ENCODE measurements at regions not wholly inside any gene's neighbourhood (a gene's known extent, or its start where the extent isn't known, plus 50 kb on each side); places are given as distances from the start of the nearest gene placed in this dataset.

DNA sequence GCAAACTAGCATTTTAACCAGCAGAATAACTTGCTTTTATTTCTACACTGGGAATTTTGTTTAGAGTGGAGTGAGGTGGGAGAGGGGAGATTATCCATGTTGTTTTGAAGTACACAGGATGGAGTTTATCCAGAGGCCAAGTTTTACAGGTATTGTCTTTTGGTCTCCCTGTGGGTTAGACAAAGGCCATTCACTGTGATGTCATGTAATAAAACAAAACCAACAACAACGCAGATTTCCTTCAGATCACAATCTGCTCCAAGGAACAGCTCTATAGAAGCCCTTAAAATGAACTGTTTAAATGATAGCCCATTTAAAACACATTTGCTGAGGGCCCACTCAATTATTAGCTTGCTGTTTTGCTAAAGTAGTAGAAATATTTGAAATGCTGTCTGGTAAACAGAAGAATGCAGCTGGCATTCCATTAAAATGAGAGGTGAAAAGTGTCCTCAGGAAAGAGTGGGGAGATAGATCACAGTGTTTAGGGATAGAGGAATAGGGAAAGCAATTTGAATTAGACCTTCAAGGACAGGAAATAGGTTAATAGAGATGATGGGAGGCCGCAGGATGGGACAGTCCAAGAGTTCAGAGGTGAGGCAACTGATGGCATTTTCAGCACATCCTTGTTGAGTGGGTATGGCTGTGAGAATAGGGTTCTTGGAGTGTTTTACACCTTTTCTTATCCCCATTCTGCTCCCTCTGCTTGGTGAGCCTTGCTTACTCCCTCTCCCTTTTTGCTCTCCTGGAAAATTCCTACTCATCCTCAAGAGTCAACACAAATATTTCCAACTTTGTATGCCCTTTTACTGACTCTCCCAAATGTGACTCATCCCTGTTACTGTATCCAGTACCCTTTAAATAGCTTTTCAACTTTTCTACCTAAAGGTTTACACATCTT is 140.1 kb upstream of the NR3C1 start:
- no peaks in the 10 kb centered on the region for H3K27me3 ChIP-seq
- no peak overlapping the region for H3K4me3 ChIP-seq
- H3K4me1 ChIP-seq, result no peaks in the 10 kb centered on the region
- H3K9me3 ChIP-seq, result peaks cover 0 to 11% of the 10 kb centered on the region in 2 donors
- no peak for DNase-seq (ENCODE audit: low spot score in 2 of 2)
- intact Hi-C loops (cut with DNase I), result no loop called here
- TF ChIP-seq, protein P1, sequence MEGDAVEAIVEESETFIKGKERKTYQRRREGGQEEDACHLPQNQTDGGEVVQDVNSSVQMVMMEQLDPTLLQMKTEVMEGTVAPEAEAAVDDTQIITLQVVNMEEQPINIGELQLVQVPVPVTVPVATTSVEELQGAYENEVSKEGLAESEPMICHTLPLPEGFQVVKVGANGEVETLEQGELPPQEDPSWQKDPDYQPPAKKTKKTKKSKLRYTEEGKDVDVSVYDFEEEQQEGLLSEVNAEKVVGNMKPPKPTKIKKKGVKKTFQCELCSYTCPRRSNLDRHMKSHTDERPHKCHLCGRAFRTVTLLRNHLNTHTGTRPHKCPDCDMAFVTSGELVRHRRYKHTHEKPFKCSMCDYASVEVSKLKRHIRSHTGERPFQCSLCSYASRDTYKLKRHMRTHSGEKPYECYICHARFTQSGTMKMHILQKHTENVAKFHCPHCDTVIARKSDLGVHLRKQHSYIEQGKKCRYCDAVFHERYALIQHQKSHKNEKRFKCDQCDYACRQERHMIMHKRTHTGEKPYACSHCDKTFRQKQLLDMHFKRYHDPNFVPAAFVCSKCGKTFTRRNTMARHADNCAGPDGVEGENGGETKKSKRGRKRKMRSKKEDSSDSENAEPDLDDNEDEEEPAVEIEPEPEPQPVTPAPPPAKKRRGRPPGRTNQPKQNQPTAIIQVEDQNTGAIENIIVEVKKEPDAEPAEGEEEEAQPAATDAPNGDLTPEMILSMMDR (IDR thresholded peaks at IDR 0.05), result no peak
- H3K27ac ChIP-seq, result no peak overlapping the region
- H3K36me3 ChIP-seq, result no peaks in the 10 kb centered on the region

DNA sequence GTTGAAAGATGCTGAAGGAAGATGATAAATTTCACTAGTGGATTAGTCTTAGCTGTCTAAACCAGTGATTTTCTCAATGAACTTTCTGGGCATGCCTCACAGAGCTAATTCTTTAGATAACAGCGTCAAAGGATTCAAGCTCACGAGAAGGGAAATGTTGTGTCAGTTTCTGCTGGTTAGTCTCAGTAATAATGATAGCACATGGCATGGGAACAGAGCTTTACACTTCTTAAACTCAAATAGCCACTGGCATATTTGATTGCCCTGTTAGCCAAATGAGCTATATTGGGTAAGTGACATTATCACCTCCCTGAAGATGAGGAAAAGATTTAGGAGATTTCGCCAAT is 139.3 kb upstream of the NR3C1 start:
- no peak overlapping the region for H3K27ac ChIP-seq
- H3K27me3 ChIP-seq, result no peaks in the 10 kb centered on the region
- no peaks in the 10 kb centered on the region for H3K4me1 ChIP-seq
- no peaks in the 10 kb centered on the region for H3K36me3 ChIP-seq
- peaks cover 0 to 11% of the 10 kb centered on the region in 2 donors for H3K9me3 ChIP-seq
- intact Hi-C loops (cut with DNase I), result no loop called here
- no peak overlapping the region for H3K4me3 ChIP-seq
- DNase-seq (ENCODE audit: low spot score in 2 of 2), result no peak
- TF ChIP-seq, protein P1 (IDR thresholded peaks at IDR 0.05), result no peak

DNA sequence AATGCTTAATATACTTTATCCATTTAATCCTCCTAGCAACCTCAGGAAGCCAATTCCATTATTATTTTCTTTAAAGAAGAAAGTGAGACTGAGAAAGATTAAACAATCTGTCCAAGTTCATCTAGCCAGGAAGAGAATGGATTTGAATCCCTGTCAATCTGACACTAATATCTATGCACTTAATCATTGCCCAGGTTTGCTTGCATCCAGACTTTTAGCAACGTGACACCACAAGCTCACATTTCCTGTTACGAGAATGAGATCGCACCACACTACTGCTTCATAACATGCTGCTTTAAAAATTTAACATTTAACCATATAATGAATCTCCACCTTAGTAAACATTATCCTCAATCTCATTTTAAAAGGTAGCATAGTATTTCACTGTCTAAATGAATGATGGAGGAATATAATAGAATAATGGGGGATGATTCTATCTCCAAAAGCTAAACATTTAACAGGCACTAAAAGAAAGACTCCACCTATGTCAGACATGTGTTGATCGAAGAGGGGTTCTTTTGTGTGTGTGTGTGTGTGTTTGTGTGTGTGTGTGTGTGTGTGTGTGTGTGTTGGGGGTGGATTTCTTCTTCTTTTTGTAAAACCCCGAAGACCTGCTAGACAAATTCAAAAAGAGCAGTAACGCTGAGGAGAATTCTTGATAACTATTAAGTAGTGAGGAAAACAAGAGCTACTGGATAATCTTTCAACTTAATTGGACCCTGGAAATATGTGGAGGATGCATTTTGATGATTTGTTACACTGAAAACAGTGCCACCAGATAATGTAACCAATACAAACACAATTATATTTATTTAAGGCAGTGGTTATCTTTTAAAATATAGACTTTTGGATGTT is 138.7 kb upstream of the NR3C1 start:
- H3K27ac ChIP-seq, result no peak overlapping the region
- no peaks in the 10 kb centered on the region for H3K4me1 ChIP-seq
- H3K27me3 ChIP-seq, result no peaks in the 10 kb centered on the region
- TF ChIP-seq, protein P1 (IDR thresholded peaks at IDR 0.05), result no peak
- no peak overlapping the region for H3K4me3 ChIP-seq
- H3K9me3 ChIP-seq, result peaks cover 0 to 11% of the 10 kb centered on the region in 2 donors
- no peaks in the 10 kb centered on the region for H3K36me3 ChIP-seq
- DNase-seq (ENCODE audit: low spot score in 2 of 2), result no peak
- intact Hi-C loops (cut with DNase I), result no loop called here

DNA sequence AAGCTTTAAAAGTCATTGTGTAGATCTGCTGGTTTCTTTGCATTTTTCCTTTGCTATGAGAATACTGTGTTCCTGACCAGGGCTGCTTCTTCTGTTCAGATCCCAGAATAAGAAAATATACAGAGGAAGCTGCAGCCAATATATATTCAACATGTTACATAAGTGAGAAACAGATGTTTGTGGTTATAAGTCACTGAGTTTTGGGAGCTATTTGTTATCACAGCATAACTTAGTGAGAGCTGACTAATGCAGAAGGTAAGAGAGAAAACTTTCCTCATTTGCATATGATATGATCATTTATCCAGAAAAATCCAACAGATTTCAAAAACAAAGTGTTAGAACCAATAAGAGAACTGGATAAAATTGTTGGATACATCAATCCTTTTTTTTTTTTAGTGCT is 136.3 kb upstream of the NR3C1 start:
- Histone ChIP-seq H3K27me3 (no peaks in the 10 kb centered on the region), H3K9me3 (peaks cover 0 to 11% of the 10 kb centered on the region in 2 donors), H3K36me3 (no peaks in the 10 kb centered on the region), H3K27ac (no peak overlapping the region), H3K4me3 (no peak overlapping the region), H3K4me1 (no peaks in the 10 kb centered on the region)
- intact Hi-C loops (cut with DNase I), result no loop called here
- no peak for DNase-seq (ENCODE audit: low spot score in 2 of 2)
- TF ChIP-seq, protein P1 (IDR thresholded peaks at IDR 0.05), result no peak

DNA sequence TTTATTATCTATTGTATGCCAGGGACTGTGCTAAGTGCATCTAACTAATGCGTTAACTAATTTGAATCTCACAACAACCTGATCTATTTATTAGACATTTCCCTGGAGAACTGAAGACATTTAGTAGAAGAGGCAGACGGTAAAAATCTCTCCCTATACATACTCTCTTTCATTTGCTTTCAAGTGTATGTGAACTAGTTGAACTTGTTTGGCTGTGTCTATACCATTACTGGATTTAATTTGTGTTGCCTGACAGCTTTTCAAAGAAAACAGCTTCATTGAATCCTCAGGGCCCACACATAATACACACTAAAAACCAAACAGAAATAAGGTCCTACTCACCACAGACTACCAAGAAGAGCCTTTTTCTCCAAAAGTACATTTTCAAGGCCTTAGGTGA is 133.6 kb upstream of the NR3C1 start:
- intact Hi-C loops (cut with DNase I), result no loop called here
- H3K4me3 ChIP-seq, result no peak overlapping the region

More for the DNA sequence above, 133.6 kb upstream of the NR3C1 start:
- TF ChIP-seq, protein P1 (IDR thresholded peaks at IDR 0.05), result no peak
- Histone ChIP-seq H3K27ac (no peak overlapping the region), H3K4me1 (no peaks in the 10 kb centered on the region), H3K27me3 (no peaks in the 10 kb centered on the region), H3K9me3 (peaks cover 0 to 11% of the 10 kb centered on the region in 2 donors), H3K36me3 (no peaks in the 10 kb centered on the region)
- no peak for DNase-seq (ENCODE audit: low spot score in 2 of 2)

All from ascending aorta (tissue), 2 donors.